GM19452 (cell line): ENCODE measurements at regions not wholly inside any gene's neighbourhood (a gene's known extent, or its start where the extent isn't known, plus 50 kb on each side); places are given as distances from the start of the nearest gene placed in this dataset.

Experiments used
- ATAC-seq: cut with Tn5 transposase; IDR thresholded peaks from one replicate; pipeline ENCODE4 v1.9.1; 2021; ENCODE audit not compliant: unreplicated experiment

DNA sequence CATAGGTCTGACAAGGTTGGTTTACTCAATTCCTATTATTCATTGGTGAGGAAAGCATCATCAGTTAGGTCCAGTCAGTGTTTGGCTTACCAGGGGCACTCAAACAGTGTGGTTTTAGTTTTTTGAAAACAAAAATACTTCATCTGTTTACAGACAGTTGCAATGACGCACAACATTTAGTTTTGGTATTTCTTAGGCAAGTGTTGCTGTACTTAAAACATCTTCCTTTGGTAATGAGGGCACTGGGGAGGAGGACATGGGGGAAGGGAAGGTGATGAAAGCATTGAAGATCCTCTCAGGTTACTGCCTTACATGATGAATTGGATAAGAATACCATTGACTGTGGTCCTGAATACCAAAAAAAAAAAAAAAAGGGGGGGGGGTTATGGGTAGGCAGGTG is 93.7 kb upstream of the MAOA start:
- no peak for ATAC-seq

DNA sequence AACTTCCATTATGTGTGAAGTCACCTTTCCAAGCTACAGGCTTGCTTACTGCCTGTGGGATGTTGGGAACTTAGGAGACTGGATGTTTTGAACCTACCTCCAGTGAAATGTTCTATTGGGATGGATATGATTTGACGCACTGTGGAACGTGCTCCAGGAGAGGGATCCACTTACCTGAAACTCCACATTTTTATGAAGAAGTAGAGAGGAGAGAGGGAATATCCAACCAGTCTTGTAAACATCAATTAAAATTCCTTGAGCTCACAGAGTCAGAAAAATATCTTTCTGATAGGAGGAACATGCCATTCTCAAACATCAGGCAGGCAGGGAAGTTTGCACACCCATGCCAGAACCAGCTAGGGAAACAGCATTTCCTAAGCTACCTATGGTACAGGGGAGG is 91.1 kb upstream of the MAOA start:
- ATAC-seq = no peak

DNA sequence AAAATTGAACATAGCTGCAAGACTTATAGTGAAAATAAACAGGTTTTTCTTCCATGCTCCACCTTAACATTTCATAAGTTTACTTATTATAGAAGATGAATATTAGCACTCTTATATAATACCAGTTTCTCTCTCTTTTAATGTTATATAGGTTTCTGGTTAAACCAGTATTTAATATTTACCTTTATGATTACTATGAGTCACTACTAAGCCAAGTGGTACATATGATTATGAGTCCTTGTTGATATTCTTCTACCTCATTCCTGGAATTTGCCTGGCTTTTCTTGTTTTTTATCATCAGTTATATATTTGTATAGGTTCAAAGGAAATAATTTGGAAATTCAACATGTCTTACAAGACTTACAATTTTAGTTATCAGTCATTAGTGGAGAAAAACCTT is 89.9 kb upstream of the MAOA start:
- no peak for ATAC-seq

DNA sequence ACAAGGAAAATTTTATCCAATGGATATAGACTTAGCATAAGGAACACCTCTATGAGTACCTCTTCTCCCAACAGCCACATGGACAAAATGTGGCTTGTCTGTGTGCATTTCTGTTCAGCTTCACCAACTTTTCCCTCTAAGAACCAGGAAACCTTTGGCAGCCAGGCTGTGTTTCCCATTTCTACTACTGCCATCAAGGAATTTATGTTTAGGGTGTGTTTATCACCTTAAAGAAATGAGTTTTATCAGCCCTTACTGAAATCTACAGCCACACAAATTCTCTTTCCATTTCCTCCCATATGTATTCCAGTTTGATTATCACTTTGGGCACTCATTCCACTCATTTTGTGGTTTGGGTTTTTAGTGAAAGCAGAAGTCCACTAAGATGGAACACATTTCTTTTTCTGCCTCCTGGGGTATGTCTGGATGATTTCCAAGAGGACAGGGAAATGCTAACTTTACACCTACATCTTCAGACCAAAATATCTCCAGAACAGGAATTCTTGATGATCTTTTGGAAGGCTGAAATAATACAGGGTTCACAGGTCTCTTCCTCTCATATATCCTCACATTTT is 82.6 kb upstream of the MAOA start:
- ATAC-seq = no peak

DNA sequence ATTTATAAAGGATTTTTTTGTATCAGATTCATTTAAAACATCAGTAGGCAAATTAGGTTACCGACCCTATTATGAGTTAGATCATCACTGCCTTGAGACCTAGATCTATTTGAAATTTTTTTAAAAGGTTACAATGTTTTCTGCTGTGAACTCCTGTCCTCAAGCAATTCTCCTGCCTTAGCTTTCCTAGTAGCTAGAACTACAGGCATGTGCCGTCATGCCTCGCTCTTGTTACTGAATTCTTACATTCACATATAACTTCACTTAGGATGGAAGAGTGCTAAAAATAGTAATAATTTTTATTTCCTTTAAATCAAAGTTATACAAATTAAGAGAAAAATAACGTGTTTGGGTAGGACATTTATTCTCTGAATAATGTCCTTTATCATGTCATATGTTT is 75.5 kb upstream of the MAOA start:
- ATAC-seq = no peak

DNA sequence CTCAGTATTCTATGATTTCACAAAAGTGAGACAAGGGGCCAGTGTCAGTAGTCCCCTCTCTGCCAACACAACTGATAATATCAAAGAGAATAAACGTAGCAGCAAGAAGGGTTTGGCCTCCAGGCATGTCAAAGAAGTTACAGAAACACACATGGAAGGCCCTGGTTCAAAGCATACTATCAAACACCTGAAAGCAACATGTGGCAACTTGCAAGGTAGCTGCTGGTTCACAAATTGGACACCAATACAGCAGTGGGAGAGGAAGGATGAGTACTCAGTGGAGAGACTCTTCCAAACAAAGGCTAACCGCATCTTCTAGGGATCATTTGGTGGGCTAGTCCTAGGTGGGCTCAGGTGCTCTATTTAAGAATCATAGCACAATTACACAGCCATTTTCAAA is 74.9 kb upstream of the MAOA start:
- no peak for ATAC-seq

DNA sequence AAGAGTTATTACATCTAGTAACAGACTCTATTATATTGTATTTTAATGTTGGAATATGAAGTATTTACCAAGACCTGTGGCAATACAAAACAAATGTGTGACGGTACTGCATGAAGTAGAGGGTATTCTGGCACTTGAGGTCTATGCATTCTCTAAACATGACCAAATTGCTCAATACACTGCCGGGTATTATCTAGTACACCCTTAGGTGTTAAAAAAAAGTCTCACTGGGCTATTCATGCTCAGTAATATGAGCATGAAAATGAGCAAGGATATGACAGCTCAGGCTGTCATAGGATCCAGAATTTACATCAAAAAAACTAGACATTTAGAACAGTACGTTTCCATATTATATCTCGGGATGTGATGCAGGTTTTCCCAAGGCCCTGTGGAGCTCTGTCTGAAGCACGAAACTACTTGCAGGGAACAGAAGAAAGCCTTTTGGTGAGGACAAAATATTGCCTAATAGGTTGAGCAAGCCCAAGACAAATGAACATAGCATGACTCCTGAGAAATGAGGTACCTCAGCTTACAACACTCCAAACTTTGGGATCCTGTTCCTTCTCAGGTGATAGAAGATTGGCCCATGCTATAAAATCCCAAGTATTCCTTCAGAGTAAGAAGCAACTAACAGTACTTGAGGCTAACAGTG is 74.1 kb upstream of the MAOA start:
- ATAC-seq = no peak

DNA sequence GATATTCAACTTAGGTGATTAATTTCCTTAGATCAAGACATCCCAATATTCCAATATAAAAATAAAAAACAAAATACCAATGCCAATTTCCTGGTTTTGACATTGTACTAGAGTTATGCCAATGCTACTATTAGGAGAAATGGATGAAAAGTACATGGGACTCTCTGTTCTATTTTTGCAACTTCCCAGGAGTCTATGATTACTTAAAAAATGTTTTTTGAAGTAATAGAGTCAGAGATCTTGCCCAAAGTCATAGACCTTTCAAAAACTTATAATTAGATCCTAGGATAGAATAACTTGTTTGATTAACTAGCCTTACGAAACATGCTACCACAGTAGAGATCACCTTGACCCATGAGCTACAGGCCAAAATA is 73.6 kb upstream of the MAOA start:
- ATAC-seq = no peak

DNA sequence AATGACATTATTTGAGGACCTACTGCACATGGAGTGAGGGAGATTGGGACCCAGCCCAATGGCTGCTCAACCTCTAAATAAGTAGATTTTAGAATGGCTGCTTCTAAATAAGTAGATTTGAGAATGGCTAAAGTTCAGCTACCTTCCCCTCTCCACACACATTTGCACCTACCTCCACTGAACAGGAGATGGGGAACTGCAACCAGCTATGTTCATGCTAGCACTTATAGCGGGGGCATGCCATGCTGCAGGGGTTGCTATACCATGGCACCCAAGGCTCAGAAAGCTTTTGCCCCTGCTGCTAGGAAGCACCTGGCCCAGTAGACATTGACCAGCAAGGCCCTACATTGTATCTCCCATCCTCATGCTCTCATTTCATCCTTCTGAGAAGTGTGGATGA is 70.2 kb upstream of the MAOA start:
- no peak for ATAC-seq

DNA sequence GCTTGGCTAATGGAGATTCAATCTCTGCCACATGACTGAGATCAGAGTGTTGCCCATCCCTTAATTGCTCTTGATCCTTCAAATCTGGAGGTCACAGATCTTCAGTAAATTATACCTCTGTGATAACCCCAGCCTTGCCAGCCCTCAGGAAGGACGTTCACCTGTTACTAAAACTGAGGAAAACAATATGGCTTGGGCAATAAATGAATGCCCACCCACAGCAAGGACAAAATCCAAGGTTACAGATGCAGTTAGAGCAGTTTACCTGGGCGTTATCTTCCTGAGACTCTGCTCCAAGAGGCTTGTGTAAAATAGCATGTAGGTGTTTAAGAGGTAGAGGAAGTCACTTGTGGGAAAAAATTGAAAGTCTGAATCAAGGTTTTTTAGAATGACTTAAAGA is 69.3 kb upstream of the MAOA start:
- no peak for ATAC-seq

DNA sequence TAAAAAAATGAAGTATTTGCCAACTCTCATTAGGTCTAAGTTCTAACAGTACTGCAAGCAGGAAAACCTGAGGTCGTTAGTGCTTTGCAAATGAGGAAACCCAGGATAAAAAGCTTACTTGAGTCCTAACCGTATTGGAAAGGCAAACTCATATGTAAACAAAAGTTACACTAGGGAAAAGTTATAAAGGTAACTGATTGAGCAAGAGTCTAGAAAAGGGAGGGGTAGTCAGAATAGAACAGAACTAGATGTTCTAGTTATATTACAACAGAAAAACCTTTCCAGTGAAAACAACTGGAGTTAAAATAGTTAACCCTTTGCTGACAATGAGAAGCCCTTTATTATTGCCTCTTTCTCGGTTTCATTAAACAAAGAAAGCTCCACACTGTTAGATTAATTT is 66.4 kb upstream of the MAOA start:
- ATAC-seq = no peak

DNA sequence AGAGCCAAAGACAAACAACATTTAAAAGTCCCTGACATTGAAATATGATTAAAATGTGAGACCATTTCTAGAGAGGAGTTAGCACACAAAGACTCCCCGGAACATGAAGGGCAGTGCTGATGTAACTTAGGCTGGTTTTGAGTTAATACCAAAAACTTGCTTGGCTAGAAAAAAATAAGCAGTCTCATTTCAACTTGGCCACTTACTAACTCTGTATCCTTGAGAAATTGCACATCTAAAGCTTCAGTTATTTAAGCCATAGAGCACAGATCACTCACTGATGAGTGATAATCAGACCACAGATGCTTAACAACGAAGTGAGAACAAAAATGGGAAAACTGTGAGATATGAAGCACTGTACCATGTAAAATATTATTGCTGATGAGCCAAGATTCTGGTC is 65.9 kb upstream of the MAOA start:
- ATAC-seq = no peak

DNA sequence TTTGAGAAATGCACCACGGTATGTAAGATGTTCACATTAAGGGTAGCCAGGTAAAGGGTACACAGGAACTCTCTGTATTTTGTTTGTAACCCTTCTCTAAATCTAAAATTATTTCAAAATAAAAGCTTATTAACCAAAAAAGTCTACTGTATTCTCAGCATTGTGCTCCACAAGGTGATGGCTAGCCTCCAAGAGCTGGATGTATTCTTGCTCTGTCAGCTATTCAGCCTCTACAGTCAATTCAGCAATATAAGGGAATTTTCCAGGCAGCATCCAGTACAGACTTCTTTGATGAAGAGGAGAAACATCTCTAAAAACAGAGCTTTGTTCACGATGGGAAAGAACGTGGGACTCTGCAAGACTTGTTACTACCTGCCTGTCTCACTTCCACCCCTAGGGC is 63.5 kb upstream of the MAOA start:
- ATAC-seq = no peak

DNA sequence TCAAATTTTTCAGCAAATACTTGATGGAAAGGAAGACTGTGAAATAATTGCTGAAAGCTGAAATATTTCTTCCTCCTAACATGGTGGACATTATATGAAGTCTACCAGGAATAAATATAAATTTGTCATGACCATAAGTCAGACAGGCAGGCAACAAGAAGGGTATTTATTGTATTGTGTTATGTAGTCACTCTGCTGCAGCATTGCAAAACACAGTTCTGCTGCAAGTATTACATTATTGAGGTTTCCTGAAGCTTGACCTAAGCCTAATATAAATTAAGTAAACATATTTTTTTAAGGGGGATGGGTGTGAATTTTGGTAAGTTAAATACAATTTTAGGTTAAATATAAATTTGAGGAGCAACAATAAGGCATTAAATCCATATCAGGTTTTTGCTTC is 60.2 kb upstream of the MAOA start:
- no peak for ATAC-seq

DNA sequence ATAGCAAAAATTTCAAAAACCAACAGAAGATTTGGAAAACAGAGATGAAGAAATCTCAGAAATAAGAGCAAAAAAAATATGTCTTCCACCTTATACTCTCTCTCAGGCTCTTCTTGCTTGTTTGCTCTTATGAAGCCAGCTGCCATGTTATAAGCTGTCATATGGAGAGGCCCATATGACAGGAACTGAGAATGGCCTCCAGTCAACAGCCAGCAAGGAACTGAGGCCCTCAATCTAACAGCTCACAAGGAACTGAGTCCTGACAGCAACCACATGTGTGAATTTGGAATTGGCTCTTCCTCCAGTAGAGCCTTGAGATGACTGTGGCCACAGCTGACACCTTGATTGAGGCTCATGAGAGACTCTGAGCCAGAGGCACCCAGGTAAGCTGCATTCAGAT is 51.3 kb upstream of the MAOA start:
- no peak for ATAC-seq

DNA sequence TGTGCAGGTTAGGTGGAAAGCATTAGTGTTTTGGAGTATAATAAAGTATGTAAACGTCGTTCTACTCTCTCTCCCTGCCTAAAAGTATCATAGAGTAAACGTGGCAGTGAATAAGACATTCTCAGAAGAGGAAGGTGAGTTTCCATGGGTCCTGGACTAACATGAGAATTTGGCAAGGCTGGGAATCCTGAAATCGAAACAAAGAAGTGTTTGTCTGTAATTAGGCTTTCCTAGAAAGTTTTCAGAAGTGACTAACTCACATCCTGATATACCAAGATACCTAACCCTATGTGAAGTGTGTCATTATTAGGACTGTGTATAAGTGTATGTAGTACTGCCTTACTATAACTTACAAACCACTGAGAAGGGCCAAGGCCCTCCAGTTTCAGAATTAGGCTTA is 50.7 kb upstream of the MAOA start:
- no peak for ATAC-seq
